GM23338 (cell line): ENCODE measurements at regions not wholly inside any gene's neighbourhood (a gene's known extent, or its start where the extent isn't known, plus 50 kb on each side); places are given as distances from the start of the nearest gene placed in this dataset.

Experiments used
- CREB1 ChIP-seq: fragments of 250-450 bp; sonication (Bioruptor Pico); IDR thresholded peaks from 2 replicates; pipeline ENCODE4 v1.5.0; 2020; ENCODE audit warnings: low read depth, mild to moderate bottlenecking, moderate library complexity
- CTCF ChIP-seq, 2 experiments: fragments of 200-600 bp in 1 of 2; sonication (generic) in 1 of 2; conservative IDR thresholded peaks; 2 replicates each; pipeline versions ENCODE4 v1.5.1 to v1.6.1; 2016 to 2017; ENCODE audit warnings: antibody characterized with exemption in 2 of 2, low read depth in 2 of 2, mild to moderate bottlenecking in 2 of 2, moderate library complexity in 1 of 2
- ETS1 ChIP-seq: IDR thresholded peaks from 2 replicates; pipeline ENCODE4 v1.6.1; 2016; ENCODE audit warnings: antibody characterized with exemption
- EZH2 ChIP-seq: fragments of 200-600 bp; sonication (generic); IDR thresholded peaks from one replicate; pipeline ENCODE4 v1.8.0; 2017; ENCODE audit warnings: antibody characterized with exemption, mild to moderate bottlenecking, low read depth; ENCODE audit not compliant: unreplicated experiment
- EZH2phosphoT487 ChIP-seq: fragments of 200-600 bp; sonication (generic); IDR thresholded peaks from one replicate; pipeline ENCODE4 v1.8.1; 2018; ENCODE audit warnings: antibody characterized with exemption; ENCODE audit not compliant: unreplicated experiment
- JUNB ChIP-seq: IDR thresholded peaks from one replicate; pipeline ENCODE4 v1.6.1; 2016; ENCODE audit warnings: antibody characterized with exemption; ENCODE audit not compliant: unreplicated experiment
- NANOG ChIP-seq: IDR thresholded peaks from 2 replicates; pipeline ENCODE4 v1.6.1; 2016; ENCODE audit warnings: antibody characterized with exemption, borderline replicate concordance
- POLR2AphosphoS5 ChIP-seq: IDR thresholded peaks from 2 replicates; pipeline ENCODE4 v1.6.1; 2016; ENCODE audit warnings: antibody characterized with exemption, low read depth
- REST ChIP-seq: IDR thresholded peaks from one replicate; pipeline ENCODE4 v1.6.1; 2018; ENCODE audit warnings: antibody characterized with exemption; ENCODE audit not compliant: unreplicated experiment
- STAT1 ChIP-seq: IDR thresholded peaks from one replicate; pipeline ENCODE4 v1.6.1; 2016; ENCODE audit warnings: antibody characterized with exemption; ENCODE audit not compliant: unreplicated experiment
- ZNF114 ChIP-seq: fragments of 250-450 bp; sonication (Bioruptor Pico); IDR thresholded peaks from 2 replicates; pipeline ENCODE4 v1.5.0; 2020; ENCODE audit warnings: mild to moderate bottlenecking, moderate library complexity
- TF ChIP-seq, protein P1 (sequence below): fragments of 250-450 bp; sonication (Bioruptor Pico); IDR thresholded peaks from 2 replicates; pipeline ENCODE4 v1.5.0; 2020; ENCODE audit warnings: mild to moderate bottlenecking, moderate library complexity

DNA sequence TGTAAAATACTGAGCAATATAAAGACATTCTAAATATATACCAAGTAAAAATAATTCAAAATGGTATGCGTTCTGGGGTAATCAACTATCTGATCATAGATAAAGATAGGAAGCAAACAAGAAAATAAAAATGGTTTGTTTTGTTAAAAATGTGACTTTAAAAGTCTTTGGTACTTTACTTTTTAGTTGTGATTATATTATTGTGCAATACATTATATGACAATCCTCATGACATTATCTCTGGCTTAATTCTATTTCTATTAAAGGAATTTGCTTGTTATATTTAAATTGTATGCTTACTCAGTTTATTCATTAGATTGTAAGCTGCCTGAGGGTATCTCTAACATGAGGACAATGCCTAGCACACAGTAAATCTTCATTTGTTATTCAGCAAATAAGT, 477.9 kb downstream of the TMEM38B start:
- TF ChIP-seq EZH2phosphoT487 (no peak), CTCF (conservative IDR thresholded peaks at IDR 0.05; ENCODE audit: low read depth in 2 of 2) (no peak), EZH2 (no peak), POLR2AphosphoS5 (no peak), REST (no peak), CREB1 (CRISPR knock-in tag) (no peak), ETS1 (no peak), NANOG (no peak), JUNB (no peak), STAT1 (no peak), ZNF114 (CRISPR knock-in tag) (no peak)
- TF ChIP-seq, protein P1, sequence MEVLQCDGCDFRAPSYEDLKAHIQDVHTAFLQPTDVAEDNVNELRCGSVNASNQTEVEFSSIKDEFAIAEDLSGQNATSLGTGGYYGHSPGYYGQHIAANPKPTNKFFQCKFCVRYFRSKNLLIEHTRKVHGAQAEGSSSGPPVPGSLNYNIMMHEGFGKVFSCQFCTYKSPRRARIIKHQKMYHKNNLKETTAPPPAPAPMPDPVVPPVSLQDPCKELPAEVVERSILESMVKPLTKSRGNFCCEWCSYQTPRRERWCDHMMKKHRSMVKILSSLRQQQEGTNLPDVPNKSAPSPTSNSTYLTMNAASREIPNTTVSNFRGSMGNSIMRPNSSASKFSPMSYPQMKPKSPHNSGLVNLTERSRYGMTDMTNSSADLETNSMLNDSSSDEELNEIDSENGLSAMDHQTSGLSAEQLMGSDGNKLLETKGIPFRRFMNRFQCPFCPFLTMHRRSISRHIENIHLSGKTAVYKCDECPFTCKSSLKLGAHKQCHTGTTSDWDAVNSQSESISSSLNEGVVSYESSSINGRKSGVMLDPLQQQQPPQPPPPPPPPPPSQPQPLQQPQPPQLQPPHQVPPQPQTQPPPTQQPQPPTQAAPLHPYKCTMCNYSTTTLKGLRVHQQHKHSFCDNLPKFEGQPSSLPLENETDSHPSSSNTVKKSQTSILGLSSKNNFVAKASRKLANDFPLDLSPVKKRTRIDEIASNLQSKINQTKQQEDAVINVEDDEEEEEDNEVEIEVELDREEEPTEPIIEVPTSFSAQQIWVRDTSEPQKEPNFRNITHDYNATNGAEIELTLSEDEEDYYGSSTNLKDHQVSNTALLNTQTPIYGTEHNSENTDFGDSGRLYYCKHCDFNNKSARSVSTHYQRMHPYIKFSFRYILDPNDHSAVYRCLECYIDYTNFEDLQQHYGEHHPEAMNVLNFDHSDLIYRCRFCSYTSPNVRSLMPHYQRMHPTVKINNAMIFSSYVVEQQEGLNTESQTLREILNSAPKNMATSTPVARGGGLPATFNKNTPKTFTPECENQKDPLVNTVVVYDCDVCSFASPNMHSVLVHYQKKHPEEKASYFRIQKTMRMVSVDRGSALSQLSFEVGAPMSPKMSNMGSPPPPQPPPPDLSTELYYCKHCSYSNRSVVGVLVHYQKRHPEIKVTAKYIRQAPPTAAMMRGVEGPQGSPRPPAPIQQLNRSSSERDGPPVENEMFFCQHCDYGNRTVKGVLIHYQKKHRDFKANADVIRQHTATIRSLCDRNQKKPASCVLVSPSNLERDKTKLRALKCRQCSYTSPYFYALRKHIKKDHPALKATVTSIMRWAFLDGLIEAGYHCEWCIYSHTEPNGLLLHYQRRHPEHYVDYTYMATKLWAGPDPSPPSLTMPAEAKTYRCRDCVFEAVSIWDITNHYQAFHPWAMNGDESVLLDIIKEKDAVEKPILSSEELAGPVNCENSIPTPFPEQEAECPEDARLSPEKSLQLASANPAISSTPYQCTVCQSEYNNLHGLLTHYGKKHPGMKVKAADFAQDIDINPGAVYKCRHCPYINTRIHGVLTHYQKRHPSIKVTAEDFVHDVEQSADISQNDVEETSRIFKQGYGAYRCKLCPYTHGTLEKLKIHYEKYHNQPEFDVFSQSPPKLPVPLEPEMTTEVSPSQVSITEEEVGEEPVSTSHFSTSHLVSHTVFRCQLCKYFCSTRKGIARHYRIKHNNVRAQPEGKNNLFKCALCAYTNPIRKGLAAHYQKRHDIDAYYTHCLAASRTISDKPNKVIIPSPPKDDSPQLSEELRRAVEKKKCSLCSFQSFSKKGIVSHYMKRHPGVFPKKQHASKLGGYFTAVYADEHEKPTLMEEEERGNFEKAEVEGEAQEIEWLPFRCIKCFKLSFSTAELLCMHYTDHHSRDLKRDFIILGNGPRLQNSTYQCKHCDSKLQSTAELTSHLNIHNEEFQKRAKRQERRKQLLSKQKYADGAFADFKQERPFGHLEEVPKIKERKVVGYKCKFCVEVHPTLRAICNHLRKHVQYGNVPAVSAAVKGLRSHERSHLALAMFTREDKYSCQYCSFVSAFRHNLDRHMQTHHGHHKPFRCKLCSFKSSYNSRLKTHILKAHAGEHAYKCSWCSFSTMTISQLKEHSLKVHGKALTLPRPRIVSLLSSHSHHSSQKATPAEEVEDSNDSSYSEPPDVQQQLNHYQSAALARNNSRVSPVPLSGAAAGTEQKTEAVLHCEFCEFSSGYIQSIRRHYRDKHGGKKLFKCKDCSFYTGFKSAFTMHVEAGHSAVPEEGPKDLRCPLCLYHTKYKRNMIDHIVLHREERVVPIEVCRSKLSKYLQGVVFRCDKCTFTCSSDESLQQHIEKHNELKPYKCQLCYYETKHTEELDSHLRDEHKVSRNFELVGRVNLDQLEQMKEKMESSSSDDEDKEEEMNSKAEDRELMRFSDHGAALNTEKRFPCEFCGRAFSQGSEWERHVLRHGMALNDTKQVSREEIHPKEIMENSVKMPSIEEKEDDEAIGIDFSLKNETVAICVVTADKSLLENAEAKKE, result no peak
